ENCODE measurements at regions not wholly inside any gene's neighbourhood (a gene's known extent, or its start where the extent isn't known, plus 50 kb on each side); places are given as distances from the start of the nearest gene placed in this dataset.

GRCh38 chr16:63539276-63539675 lies 1503.0 kb upstream of the CDH8 start:
- no peak for DNase-seq (ENCODE audit: low read depth)

GRCh38 chr16:63530974-63531373 lies 1494.7 kb upstream of the CDH8 start:
- no peak for DNase-seq (ENCODE audit: low read depth)

DNA sequence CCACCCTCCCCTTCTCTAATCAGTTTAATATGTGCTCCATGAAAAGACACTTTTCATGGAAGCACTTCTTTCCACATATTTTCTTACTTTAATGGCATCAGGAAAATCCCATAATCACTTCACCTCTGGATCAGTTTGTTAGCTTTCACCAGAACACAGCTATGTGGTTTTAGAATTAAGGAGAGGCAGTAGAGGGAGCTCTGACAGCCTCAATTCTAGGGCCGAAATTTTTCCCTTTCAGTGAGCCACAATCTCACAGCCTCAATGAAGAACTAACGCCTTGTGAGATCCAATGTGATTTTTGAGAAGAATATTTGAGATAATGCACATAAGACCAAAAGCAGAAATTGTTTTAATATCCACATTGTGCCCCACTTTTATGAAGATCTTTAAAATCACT lies 1494.0 kb upstream of the CDH8 start:
- DNase-seq (ENCODE audit: low read depth): no peak

DNA sequence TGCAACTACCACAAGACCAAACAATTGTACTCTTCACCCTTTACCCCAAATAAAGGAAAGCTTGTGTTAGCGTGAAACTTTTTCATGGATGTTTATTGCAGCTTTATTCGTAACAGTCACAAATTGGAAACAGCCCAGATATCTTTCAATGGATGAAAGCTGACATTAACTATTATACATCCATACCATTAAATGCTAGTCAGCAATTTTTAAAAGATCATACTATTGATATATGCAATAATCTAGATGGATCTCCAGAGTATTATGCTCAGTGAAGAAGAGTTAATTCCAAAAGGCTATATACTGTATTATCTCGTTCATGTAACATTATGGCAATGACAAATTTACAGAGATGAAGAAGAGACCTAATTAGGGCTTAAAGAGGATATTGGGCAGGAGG lies 1491.2 kb upstream of the CDH8 start:
- DNase-seq (ENCODE audit: low read depth): no peak

DNA sequence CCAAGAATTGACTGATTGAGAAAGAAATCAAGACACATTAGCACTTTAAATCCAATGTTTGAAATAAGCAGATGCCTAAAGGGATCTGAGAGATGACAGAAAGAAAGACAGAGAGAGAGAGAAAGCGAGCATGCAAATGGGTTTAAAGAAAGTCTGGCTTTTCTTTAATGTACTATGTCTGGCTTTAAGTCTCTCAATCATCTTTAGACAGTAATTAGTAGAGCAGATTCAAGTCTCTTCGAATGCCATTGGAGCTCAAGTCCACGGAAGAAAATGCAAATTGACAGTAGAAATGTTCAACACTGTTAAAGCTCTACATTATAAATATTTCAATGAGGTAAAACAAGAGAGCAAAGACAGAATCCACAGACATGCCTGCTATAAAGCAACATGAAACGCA lies 1480.2 kb upstream of the CDH8 start:
- DNase-seq (ENCODE audit: low read depth): no peak

DNA sequence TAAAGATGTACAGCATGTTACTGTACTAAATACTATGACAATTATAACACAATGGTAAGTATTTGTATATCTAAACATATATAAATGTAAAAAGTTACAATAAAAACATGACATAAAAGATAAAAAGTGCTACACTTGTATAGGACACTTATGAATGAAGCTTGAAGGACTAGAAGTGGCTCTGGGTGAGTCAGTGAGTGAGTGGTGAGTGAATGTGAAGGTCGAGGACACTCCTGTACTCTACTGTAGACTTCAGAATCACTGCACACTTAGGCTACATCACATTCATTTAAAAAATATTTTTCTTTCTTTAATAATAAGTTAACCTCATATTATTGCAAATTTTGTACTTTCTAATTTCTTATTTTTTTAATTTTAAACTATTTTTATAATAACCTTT lies 1476.7 kb upstream of the CDH8 start:
- no peak for DNase-seq (ENCODE audit: low read depth)

- DNase-seq (ENCODE audit: low read depth): no peak
Observed at GRCh38 chr16:63497408-63497807, 1461.2 kb upstream of the CDH8 start.

GRCh38 chr16:63496282-63496681 lies 1460.0 kb upstream of the CDH8 start:
- no peak for DNase-seq (ENCODE audit: low read depth)

DNA sequence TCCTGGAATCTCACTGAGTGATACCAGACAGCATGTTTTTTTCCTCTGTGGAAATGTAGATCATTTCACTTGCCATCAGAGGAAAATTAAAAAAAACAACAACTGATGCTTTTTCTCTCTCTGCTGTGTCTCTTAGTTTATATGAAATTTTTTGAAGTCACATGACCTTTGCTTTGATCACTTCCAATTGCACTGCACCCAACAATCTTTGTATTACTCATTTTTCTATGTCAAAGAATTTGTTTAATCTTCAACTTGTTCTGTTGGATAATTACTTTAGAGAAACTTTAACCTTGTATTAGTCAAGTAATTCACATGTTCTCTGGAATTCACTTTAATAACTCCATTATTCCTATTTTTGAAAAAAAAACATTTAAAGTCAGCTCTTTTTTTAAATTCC lies 1452.7 kb upstream of the CDH8 start:
- DNase-seq (ENCODE audit: low read depth): no peak

- no peak for DNase-seq (ENCODE audit: low read depth)
Observed at GRCh38 chr16:63481060-63481459, 1444.8 kb upstream of the CDH8 start.

- DNase-seq (ENCODE audit: low read depth): no peak
Observed at GRCh38 chr16:63473725-63474124, 1437.5 kb upstream of the CDH8 start.

GRCh38 chr16:63467513-63467912 lies 1431.3 kb upstream of the CDH8 start:
- DNase-seq (ENCODE audit: low read depth): no peak

- no peak for DNase-seq (ENCODE audit: low read depth)
Observed at GRCh38 chr16:63462316-63462715, 1426.1 kb upstream of the CDH8 start.

- DNase-seq (ENCODE audit: low read depth): peak; percentile 0
Observed at GRCh38 chr16:63461248-63461841, 1425.1 kb upstream of the CDH8 start.

DNA sequence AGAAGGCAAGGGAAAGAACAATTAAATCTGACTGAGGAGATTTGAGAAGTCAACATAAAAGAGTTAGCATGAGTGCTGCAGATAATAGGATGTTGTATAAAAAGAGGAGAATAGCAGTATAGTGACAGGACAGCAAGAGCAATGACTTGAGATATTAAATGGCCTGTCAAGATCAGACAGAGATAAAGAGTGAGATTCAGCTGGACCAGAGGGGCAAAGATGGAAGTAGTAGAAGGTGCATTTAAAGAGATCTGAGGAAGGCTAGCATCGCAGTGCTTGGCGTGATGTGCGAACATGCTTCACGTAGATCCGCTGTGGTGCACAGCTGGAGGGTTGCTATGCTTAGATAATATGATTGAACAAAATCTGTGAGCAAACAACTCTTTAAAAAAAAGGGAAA lies 1422.6 kb upstream of the CDH8 start:
- DNase-seq (ENCODE audit: low read depth): no peak

DNA sequence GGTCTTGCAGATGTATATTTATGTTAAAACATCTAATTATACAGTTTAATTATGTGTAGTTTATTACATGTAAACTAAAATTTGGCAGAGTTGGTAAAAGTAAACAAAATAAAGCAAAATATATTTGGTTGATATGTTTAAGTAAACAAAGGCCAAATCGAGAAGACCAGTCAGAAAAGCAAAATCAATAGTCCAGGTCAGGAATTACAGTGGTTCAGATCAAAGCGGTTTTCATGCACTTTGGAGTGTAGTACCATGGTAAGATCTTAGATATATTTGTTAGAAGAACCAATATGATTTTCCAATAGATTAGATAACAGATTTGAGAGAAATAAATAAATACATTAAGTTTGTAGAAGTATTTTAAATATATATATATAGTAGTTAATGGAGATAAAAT lies 1421.6 kb upstream of the CDH8 start:
- no peak for DNase-seq (ENCODE audit: low read depth)

- no peak for DNase-seq (ENCODE audit: low read depth)
Observed at GRCh38 chr16:63453261-63453660, 1417.0 kb upstream of the CDH8 start.

DNA sequence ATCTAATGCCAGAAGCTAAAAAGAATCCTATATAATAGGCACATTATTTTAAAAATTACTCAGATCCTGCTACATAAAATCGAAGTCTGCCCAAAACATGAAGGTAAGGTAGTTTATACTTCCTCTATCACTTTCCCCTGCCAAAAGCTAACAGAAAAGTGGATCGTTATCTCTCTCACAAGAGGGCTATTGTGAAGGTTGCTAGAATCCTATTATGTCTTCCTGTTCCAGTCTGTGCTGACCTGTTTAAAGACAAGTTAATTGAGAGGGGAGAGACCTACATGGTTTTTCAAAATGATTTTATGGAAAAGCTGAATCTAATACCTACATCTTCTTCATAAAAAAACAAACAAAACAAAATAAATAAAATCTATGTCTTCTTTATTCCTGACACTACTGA lies 1410.9 kb upstream of the CDH8 start:
- DNase-seq (ENCODE audit: low read depth): no peak

DNA sequence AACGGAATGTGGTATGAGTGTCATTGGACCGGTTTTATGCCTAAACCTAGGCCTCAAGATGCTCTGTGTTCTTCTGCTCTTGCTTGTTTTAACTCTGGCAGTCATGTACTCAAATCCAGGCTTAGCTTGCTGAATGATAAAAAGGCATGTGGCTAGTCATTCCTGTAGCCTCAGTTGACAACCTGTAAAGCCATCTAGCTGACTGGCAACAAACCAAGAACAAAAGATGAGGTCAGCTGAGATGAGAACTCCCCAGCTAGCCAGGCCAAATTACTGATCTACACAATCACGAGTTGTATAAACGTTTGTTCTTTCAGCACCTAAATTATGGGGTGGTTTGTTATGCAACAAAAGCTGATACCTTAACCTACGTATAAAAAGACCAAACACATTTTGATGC lies 1406.0 kb upstream of the CDH8 start:
- DNase-seq (ENCODE audit: low read depth): no peak

DNA sequence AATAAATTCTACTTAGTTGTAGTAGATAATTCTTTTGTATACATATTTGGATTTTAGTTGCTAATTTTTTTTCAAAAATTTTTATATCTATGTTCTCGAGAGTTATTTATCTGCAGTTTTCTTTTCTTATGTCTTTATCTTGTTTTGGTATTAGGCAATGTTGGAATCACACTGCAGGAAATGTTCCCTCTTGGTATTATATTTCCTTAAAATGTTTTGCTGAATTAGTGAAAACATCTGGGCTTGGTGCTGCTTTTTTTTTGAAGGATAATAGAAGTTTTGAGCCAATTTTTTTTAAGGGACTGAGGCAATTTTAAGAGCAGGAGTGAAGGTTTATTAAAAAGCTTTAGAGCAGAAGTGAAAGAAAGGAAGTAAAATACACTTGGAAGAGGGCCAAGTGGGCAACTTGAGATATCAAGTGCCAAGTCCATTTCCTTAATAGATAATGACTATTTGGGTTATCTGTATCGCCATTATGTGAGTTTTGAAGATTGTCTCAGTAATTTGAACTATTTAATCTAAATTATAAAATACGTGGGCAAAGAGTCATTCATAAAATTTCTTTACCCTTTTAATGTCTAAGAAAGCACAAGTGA lies 1390.1 kb upstream of the CDH8 start:
- no peak for DNase-seq (ENCODE audit: low read depth)

GRCh38 chr16:63422715-63423114 lies 1386.5 kb upstream of the CDH8 start:
- DNase-seq (ENCODE audit: low read depth): no peak

DNA sequence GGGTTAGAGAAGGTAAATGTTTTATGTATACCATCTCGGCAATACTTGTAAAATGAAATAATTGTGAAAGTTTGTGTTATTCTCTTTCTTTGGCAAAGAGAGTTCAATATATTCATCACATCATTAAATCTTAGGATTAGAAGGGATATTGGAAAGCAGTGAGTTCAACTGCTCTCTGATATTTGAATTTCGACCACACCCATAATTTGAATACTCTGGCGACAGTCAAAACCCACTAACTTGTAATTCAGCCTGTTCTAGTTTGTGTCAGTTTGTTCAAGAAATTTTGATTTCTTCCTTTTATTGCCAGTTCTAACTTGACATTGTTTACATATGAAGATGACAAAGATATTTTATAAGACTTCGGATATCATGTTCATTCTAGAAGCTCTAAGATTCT lies 1380.5 kb upstream of the CDH8 start:
- no peak for DNase-seq (ENCODE audit: low read depth)

DNA sequence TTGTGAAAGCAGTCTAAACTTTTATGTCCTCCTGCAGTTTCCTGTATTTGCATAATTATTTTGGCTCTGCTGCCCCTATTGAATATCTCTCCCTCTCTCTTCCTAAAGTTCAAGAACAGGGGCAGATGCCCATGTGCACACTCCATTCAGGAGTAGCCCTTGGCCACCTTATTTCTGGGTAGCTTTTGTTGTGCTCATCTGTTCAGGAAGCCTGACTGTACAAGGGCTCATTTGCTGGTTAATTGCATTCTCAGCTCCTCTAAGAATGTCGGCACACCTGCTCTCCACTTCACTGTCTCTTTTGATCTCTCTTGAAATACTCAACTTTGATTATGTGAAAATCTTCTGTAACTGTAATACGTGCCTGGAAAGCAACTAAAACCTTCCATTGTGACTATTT lies 1378.8 kb upstream of the CDH8 start:
- DNase-seq (ENCODE audit: low read depth): no peak

DNA sequence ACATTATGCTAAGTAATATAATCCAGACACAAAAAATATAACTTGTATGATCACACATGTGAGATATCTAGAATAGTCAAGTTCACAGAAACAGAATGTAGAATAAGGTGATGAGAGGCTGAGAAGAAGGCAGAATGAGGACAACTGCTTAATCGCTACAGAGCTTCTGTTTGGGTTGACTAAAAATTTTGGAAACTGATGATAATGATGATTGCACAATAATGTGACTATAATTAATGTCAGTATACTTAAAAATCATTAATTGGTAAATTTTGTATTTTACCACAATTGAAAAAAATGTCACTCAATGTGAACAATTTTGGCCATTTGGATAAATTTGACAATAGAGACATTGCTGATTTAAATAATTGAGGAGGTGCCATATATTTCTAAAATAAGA lies 1374.4 kb upstream of the CDH8 start:
- no peak for DNase-seq (ENCODE audit: low read depth)

All from LHCN-M2 (cell line).